Tibial nerve (tissue), 4 donors: ENCODE measurements at regions not wholly inside any gene's neighbourhood (a gene's known extent, or its start where the extent isn't known, plus 50 kb on each side); places are given as distances from the start of the nearest gene placed in this dataset.

ENCODE experiments used
- CTCF ChIP-seq, 5 experiments: fragments of 200-600 bp in 3 of 5; fragments of 450-650 bp in 2 of 5; sonication (generic) in 3 of 5; IDR thresholded peaks; one replicate each; pipeline ENCODE4 v1.5.1; 2016 to 2019; ENCODE audit warnings: antibody characterized with exemption in 5 of 5, mild to moderate bottlenecking in 3 of 5, moderate library complexity in 2 of 5
- EP300 ChIP-seq, 2 donors: sonication (generic); formaldehyde crosslinking; IDR thresholded peaks; one replicate each; pipeline ENCODE4 v1.6.1; 2017; ENCODE audit warnings: antibody characterized with exemption in 2 of 2, mild to moderate bottlenecking in 1 of 2
- POLR2A ChIP-seq, 2 donors: fragments of 450-650 bp; IDR thresholded peaks; one replicate each; pipeline ENCODE4 v1.6.1; 2017; ENCODE audit warnings: antibody characterized with exemption in 2 of 2, mild to moderate bottlenecking in 2 of 2, moderate library complexity in 2 of 2

GRCh38 chr17:83178533-83179304 lies 99.3 kb downstream of the METRNL start:
- TF ChIP-seq CTCF (IDR thresholded peaks at IDR 0.05) (no peak), POLR2A (IDR thresholded peaks at IDR 0.05) (no peak), EP300 (IDR thresholded peaks at IDR 0.05) (no peak)
